NCI-H524 treated with DMSO at 0.1 percent for 48 hours (cell line): ENCODE measurements at regions not wholly inside any gene's neighbourhood (a gene's known extent, or its start where the extent isn't known, plus 50 kb on each side); places are given as distances from the start of the nearest gene placed in this dataset.
A peak's percentile ranks its signal among the peaks of the same experiment; 100 is the strongest.
"Not testable (repeated sequence)": the region's sequence is repeated elsewhere in the genome, so short reads cannot be mapped to it uniquely, and the experiment has no call there.

ENCODE experiments used
- DNase-seq: peaks from one replicate; lab custom pipeline; 2025; lab: John Stamatoyannopoulos, UW

- no peak for DNase-seq
These were observed 206.7 kb upstream of the LINGO1 start for GRCh38 chr15:77839456-77839855.

DNA sequence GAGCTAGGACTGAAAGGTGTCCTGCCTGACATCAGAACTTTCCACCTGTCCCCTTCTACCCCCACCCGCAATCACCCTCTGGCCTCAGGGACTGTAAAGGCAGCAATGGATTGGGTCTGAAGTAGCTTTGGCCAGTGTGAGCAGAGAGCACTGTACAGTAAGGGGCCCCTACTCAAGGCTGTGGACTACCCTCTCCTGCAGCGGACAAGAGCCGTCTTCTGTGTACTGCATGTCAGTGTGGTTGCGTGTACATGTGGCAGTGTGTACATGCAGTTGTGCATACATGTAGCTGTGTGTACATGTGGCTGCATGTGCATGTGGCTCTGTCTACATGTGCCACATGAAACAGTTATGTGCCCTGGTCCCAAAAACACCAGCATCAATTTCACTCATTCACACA is 205.9 kb upstream of the LINGO1 start:
- DNase-seq = no peak

GRCh38 chr15:77838061-77838460 is 205.3 kb upstream of the LINGO1 start:
- no peak for DNase-seq

DNA sequence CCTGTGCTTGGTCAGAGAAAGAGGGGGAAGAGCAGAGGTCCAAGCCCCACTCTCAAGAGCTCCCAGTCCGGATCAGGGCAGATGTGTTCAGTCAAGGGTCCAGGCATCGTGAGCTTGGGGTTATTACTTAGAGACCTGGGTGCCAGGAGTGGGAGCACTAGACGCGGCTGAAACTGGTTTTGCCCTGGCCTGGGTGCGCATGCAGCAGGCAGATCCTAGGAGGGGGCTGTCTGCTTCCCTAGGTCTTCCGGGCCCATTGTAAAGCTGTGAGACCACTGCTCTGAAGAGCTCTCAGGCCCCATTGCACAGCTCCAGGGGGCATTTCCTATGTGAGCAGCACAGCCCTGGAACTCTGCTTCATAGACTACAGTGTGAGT is 204.9 kb upstream of the LINGO1 start:
- DNase-seq = no peak

DNA sequence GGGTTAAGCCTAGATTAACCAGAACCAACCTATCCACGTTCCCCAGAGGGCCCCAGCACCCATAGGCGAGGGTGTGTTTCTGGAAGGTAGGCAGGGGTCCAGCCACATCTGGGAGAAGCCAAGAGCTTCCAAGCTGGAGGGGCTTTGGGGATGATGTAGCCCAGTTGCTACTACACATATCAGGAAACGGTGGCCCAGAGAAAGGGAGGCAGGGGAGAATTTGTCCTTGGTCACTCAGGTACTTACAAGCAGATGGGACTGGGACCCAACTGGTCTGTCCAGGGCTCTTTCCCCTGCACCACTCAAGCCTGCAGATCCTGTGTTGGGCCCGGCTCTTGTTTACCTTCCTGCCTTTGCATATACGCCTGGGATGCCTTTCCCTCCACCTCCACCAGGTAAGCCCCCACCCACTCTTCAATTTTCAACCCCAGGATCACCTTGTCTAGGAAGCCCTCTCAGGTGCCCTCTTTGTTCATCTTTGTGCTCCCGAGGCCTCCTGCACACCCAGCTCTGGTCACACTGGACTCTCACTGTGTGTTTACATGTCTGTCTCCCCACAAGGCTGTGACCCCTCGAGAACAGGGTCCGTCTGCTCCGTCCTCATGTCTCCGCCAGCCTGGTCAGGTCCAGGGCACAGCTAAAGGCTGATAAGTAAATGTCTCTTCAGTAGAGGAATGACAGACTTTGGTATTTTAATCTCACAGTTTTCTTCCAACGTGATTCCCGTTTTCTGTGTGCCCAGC is 204.4 kb upstream of the LINGO1 start:
- DNase-seq = no peak

GRCh38 chr15:77836121-77836692 is 203.5 kb upstream of the LINGO1 start:
- DNase-seq = no peak

- DNase-seq = no peak
These were observed 201.7 kb upstream of the LINGO1 start for GRCh38 chr15:77834276-77834990.

- no peak for DNase-seq
These were observed 200.2 kb upstream of the LINGO1 start for GRCh38 chr15:77832874-77833273.

GRCh38 chr15:77831986-77832385 is 199.3 kb upstream of the LINGO1 start:
- peak; percentile 77 for DNase-seq

- DNase-seq = no peak
These were observed 197.3 kb upstream of the LINGO1 start for GRCh38 chr15:77830051-77830468.

DNA sequence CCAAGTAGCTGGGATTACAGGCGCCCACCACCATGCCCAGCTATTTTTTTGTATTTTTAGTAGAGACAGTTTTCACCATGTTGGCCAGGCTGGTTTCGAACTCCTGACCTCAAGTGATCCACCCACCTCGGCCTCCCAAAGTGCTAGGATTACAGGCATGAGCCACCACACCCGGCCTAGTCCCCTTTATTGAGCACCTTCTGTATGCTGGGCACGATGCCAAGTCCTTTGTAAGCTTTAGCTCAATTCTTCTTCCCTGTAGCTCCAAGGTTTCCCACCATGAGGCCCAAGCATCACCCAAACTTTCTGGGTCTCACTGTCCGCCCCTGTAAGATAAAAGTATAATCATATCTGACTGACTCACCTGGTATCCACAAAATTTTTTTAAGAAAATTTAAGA is 196.6 kb upstream of the LINGO1 start:
- not testable (repeated sequence) for DNase-seq

GRCh38 chr15:77827860-77828259 is 195.1 kb upstream of the LINGO1 start:
- no peak for DNase-seq

DNA sequence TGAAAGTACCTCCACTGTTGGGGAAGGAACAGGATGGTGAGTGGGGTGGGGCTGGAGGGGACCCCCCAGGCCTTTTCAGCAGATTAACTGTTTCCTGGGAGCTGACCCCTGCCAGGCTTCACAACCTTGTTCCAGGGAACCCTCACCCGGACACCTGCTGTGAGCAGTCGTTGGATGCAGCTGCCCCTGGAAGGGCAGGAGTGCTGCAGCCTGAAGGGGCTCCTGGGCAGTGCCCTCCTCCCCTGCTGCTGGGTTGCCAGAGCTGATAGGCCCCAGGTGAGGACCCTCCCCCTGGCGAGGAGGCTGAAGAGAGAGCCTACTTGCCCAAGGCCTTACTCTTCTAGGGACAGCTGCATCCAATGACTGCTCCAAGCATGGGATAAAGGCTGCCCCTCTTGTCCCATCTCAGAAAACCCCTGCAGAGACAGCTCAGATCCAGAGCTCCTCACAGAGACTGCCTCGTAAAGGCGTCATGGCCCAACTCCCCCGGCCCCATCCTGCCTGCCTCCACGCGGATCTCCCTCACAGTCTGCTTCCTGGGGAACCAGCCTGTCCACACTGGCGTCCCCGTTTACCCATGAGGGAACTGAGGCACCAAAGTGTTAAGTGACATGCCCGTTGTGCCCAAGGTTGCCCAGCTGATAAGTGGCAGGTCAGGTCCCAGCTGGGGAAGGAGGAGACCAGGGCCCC is 193.4 kb upstream of the LINGO1 start:
- DNase-seq = no peak

DNA sequence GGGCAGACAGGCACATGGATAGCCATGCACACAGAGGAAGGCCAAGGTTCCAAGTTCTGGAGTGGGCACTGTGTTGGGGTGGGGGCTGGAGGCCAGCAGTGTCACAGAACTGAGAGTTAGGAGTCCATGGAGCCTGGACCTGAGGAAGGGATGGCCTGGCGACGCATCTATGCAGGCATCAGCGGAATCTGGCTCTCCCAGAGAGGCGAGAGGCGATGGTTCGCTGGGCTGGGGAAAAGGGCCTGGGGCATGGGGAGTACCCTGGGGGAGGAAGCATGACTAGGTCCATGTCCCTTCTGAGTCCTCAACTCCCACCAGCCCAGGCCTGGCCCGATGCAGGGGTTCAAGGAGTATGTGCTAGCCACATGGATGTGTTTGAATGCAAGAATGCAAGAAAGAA is 192.8 kb upstream of the LINGO1 start:
- no peak for DNase-seq

DNA sequence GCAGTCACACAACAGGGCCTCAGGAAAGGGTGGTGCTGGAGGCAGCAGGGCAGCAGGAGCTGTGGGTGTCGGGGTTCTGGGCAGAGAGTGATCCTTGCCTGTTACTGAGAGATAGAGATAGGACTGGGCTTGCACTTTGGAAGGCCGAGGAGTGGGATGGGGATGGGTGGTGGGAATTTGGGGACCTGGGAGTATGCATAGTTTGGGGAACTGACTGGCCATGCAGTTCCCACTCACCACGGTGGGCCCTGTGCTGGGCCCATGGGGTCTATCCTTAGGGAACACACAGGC is 192.5 kb upstream of the LINGO1 start:
- no peak for DNase-seq

GRCh38 chr15:77824361-77825251 is 191.9 kb upstream of the LINGO1 start:
- DNase-seq = no peak

- no peak for DNase-seq
These were observed 191.0 kb upstream of the LINGO1 start for GRCh38 chr15:77823736-77824135.

DNA sequence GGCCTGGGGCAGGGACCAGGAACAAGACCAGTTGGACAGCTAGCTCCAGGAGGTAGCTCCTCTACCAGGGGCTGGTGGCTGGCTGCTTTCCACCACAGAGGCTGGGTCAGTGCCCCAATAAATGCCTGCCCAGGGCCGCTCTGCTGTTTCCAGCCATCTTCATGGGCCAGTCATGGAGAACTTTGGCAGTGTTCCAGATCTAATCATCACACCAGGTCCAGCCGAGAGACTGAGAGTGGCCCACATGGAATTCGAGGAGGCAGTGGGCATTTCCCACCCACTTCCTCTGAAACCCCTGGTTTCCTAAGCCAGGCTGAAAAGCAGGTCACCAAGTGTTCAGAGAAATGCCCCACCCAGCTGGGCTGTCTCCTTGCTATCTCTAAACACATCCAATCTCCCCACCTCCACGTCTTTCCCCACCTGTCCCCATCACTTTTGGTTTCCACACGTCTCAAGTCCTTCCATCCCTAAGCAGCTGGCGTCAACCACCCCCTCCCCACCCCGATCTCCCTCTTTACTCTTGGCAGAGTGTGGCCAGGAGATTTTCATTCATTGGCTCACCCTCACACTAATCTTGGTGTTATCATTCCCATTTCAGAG is 190.0 kb upstream of the LINGO1 start:
- no peak for DNase-seq

GRCh38 chr15:77821959-77822256 is 189.2 kb upstream of the LINGO1 start:
- DNase-seq = no peak

GRCh38 chr15:77821188-77821958 is 188.7 kb upstream of the LINGO1 start:
- no peak for DNase-seq
